ENCODE measurements at regions not wholly inside any gene's neighbourhood (a gene's known extent, or its start where the extent isn't known, plus 50 kb on each side); places are given as distances from the start of the nearest gene placed in this dataset.

DNA sequence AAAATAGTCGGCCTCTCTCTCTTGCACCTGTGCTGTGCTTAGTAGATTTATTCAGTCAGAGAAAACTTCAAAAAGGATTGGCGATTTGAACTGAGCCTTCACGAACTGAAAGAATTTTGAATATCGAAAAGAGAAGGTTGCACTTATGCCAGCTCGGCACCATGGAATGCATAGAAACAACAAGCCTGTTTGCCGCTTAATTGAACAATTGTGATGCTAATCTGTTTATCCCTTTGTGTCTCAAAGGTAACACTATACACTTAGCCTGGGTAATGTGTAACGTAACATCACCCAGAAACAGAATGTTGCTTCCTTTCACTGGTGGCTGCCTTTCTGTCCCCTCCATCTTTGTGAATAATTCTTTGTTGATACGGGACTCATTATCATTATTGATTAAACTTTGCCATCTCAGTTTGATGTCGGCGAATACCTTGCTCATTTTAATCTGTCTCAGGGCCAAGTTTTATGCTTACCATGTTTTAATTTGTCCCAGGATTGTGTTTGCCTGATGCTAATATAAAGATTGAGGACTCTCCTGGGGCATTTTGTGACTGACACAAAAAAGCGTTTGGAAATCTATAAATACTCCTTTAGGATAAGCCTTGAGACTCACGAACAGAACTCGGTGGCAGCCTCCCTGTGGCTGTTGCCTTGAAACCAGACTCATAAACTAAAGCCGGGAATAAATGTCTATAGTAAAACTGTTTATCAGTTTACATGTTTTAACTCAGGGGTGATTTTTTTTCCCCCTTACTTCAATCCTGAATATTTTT lies 400.5 kb downstream of the RAPGEF2 start:
- no peak for TF ChIP-seq POLR2A (IDR thresholded peaks at IDR 0.05)
- TF ChIP-seq, protein P1, sequence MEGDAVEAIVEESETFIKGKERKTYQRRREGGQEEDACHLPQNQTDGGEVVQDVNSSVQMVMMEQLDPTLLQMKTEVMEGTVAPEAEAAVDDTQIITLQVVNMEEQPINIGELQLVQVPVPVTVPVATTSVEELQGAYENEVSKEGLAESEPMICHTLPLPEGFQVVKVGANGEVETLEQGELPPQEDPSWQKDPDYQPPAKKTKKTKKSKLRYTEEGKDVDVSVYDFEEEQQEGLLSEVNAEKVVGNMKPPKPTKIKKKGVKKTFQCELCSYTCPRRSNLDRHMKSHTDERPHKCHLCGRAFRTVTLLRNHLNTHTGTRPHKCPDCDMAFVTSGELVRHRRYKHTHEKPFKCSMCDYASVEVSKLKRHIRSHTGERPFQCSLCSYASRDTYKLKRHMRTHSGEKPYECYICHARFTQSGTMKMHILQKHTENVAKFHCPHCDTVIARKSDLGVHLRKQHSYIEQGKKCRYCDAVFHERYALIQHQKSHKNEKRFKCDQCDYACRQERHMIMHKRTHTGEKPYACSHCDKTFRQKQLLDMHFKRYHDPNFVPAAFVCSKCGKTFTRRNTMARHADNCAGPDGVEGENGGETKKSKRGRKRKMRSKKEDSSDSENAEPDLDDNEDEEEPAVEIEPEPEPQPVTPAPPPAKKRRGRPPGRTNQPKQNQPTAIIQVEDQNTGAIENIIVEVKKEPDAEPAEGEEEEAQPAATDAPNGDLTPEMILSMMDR (IDR thresholded peaks at IDR 0.05), result no peak
- no peak for TF ChIP-seq EP300 (IDR thresholded peaks at IDR 0.05)

Data from upper lobe of left lung (tissue), 4 donors.